Ammon's horn (tissue), 1 donor: ENCODE measurements at regions not wholly inside any gene's neighbourhood (a gene's known extent, or its start where the extent isn't known, plus 50 kb on each side); places are given as distances from the start of the nearest gene placed in this dataset.
"Not testable (repeated sequence)": the region's sequence is repeated elsewhere in the genome, so short reads cannot be mapped to it uniquely, and the experiment has no call there.

Experiments
- DNase-seq: peaks from one replicate; pipeline ENCODE4 v3.0.0-alpha.2; 2016; ENCODE audit warnings: low spot score

GRCh38 chr20:25798174-25798993, 101.7 kb upstream of the ZNF337 start:
- DNase-seq: not testable (repeated sequence)

DNA sequence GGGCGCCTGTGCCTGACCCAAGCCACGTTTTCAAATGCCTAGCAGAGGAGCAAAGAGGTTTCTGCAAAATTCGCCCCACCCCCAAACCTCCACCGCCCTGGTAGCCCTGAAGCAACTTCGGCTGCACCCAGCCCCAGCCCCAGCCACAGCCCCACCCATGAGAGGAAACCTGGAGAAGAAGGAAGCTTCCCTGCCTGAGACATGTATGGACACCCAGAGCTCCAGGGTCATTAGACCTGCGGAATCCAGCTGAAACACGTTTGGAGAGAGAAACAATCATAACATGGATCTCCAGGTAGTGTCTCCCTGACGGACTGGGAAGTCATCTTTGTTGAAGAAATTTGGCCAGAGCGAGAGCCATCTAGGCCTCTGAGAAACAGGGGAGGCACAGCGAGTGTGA, 100.4 kb upstream of the ZNF337 start:
- DNase-seq: not testable (repeated sequence)

GRCh38 chr20:25777241-25777640, 80.6 kb upstream of the ZNF337 start:
- not testable (repeated sequence) for DNase-seq

GRCh38 chr20:25774711-25775110, 78.1 kb upstream of the ZNF337 start:
- not testable (repeated sequence) for DNase-seq

DNA sequence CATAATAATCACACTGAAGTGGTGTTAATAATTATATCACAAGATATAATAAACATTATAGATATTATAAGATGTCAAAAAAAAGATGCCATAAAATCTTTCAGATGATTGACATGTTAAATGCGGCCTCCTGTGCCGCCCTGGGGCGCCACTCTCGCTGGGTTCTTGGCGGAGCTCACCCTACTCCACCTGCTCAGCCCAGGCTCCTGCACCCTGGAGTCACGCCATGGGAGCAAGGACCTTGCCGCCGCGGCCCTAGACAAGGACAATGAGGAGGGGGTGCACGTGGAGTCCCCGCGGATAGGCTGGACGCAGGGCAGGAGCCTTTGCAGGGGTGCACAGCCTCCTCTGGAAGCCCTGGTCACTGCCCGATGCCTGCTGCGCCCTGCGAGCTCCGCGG, 77.5 kb upstream of the ZNF337 start:
- not testable (repeated sequence) for DNase-seq

DNA sequence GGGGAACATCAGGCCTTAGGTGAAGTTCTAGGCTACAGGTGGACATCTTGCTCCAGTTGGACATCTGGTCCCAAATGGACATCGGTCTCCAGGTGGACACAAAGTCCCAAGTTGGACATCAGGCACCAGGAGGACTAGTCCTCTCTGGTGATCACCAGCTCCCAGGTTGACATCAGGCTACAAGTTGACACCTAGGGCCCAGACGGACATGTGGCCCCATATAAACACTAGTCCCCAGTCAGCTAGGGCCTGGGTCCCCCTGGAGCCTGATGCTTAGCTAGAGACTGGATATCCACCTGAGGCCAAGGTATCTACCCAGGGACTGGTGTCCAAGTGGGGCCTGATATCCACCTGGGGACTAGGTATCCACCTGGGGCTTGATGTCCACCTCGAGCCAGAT, 75.8 kb upstream of the ZNF337 start:
- DNase-seq: not testable (repeated sequence)

DNA sequence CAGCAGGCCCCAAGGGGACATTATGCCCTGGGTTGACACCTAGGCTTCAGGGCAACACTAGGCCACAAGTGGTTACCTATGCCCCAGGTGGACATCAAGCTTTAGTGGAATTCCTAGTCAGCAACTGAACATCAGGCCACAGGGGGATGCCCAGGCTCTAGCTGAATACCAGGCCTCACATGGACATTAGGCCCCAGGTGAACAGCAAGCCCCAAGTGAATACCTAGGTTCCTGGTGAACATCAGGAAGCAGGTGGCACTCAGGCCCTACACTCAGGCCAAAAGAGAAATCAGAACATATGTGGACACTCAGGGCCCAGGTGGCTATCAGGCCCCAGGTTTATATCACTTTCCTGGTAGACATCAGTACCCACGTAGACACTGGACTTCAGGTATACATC, 75.2 kb upstream of the ZNF337 start:
- DNase-seq: not testable (repeated sequence)

- DNase-seq: no peak
These were observed 64.9 kb upstream of the ZNF337 start for GRCh38 chr20:25761596-25761995.

- DNase-seq: not testable (repeated sequence)
These were observed 64.4 kb upstream of the ZNF337 start for GRCh38 chr20:25761046-25761445.

- DNase-seq: peak; percentile 46
These were observed 54.4 kb upstream of the ZNF337 start for GRCh38 chr20:25750765-25751696.

DNA sequence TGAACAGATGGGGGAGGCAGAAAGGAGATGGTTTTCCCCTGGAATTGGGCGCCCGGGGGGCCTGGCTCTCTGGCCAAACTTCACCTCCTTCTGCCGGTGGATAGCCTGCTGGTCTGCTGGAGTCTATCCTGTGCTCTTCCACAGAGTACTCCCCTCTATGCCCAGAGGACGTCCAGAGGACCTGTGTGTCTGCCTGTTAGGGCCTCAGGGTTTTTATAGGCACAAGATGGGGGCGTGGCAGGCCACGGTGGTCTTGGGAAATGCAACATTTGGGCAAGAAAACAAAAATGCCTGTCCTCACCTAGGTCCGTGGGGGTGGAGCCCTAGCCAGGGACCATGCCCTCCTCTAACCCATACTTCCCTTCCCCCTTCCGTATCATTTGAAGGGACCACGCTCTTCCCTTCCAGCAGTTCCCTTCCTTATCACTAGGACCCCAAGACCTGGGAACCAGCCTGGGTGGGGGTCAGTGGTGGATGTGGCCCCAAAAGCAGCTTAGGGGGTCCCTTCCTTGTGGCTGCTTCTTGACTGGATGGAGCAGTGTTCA, 53.6 kb upstream of the ZNF337 start:
- DNase-seq: no peak

- no peak for DNase-seq
These were observed 53.0 kb upstream of the ZNF337 start for GRCh38 chr20:25749649-25750048.
